Keratinocyte (primary cell): ENCODE measurements at regions not wholly inside any gene's neighbourhood (a gene's known extent, or its start where the extent isn't known, plus 50 kb on each side); places are given as distances from the start of the nearest gene placed in this dataset.

Experiments
- DNase-seq: peaks from one replicate; pipeline ENCODE4 v3.0.0-alpha.2; 2011; ENCODE audit warnings: low read depth, missing footprints, low spot score
- FAIRE-seq: peaks from 2 replicates; lab custom pipeline; 2011; peaks lifted over from hg19 to GRCh38; lab: Jason Lieb, UNC
- H2AFZ ChIP-seq: 2 replicates; pipeline ENCODE4 v1.6.0; 2012; ENCODE audit warnings: low read length, control low read depth, inconsistent platforms; ENCODE audit not compliant: control insufficient read depth
- H3K27ac ChIP-seq: 2 replicates; pipeline ENCODE4 v1.5.1; 2011; ENCODE audit warnings: low read length; ENCODE audit not compliant: control insufficient read depth, insufficient read depth
- H3K27me3 ChIP-seq: 3 replicates; pipeline ENCODE4 v1.6.0; 2011; ENCODE audit warnings: low read length; ENCODE audit not compliant: control insufficient read depth, insufficient read depth; ENCODE audit errors: extremely low read depth
- H3K36me3 ChIP-seq, 2 experiments: 2 replicates in 1 of 2; 3 replicates in 1 of 2; pipeline ENCODE4 v1.5.1; 2011; ENCODE audit warnings: low read length in 2 of 2, mild to moderate bottlenecking in 1 of 2; ENCODE audit not compliant: control insufficient read depth in 2 of 2, insufficient read depth in 2 of 2; ENCODE audit errors: extremely low read depth in 1 of 2
- H3K4me1 ChIP-seq: 3 replicates; pipeline ENCODE4 v1.5.1; 2011; ENCODE audit warnings: low read length; ENCODE audit not compliant: control insufficient read depth, insufficient read depth; ENCODE audit errors: extremely low read depth
- H3K4me2 ChIP-seq: 3 replicates; pipeline ENCODE4 v1.6.0; 2011; ENCODE audit warnings: low read depth, low read length; ENCODE audit not compliant: control insufficient read depth, insufficient read depth; ENCODE audit errors: extremely low read depth
- H3K4me3 ChIP-seq, 3 experiments: fragments of 200-600 bp in 1 of 3; sonication (generic) in 1 of 3; 2 replicates in 2 of 3; 3 replicates in 1 of 3; pipeline ENCODE4 v1.5.1; 2011 to 2016; ENCODE audit warnings: low read length in 3 of 3, mild to moderate bottlenecking in 3 of 3, control low read depth in 2 of 3, inconsistent platforms in 1 of 3, low read depth in 1 of 3, mixed read lengths in 1 of 3, mixed run types in 1 of 3, moderate library complexity in 1 of 3; ENCODE audit not compliant: control insufficient read depth in 2 of 3, insufficient read depth in 2 of 3; ENCODE audit errors: extremely low read depth in 1 of 3
- H3K79me2 ChIP-seq: 2 replicates; pipeline ENCODE4 v1.6.0; 2012; ENCODE audit warnings: low read length; ENCODE audit not compliant: control insufficient read depth, insufficient read depth
- H3K9ac ChIP-seq: 3 replicates; pipeline ENCODE4 v1.6.0; 2011; ENCODE audit warnings: low read length; ENCODE audit not compliant: control insufficient read depth, insufficient read depth; ENCODE audit errors: extremely low read depth
- H3K9me1 ChIP-seq: 3 replicates; pipeline ENCODE4 v1.6.0; 2011; ENCODE audit warnings: low read length; ENCODE audit not compliant: control insufficient read depth, insufficient read depth; ENCODE audit errors: extremely low read depth
- H3K9me3 ChIP-seq: 2 replicates; pipeline ENCODE4 v1.5.1; 2012; ENCODE audit warnings: low read depth, low read length; ENCODE audit not compliant: control insufficient read depth
- H4K20me1 ChIP-seq: 3 replicates; pipeline ENCODE4 v1.6.0; 2011; ENCODE audit warnings: low read length; ENCODE audit not compliant: control insufficient read depth, insufficient read depth; ENCODE audit errors: extremely low read depth
- CTCF ChIP-seq, 3 experiments: IDR thresholded peaks in 1 of 3; conservative IDR thresholded peaks in 1 of 3; optimal IDR thresholded peaks in 1 of 3; 2 replicates in 2 of 3; 3 replicates in 1 of 3; pipeline versions ENCODE3 to v1.5.1; 2011; ENCODE audit warnings: low read length in 3 of 3, mild to moderate bottlenecking in 3 of 3, moderate library complexity in 2 of 3, control low read depth in 1 of 3, inconsistent platforms in 1 of 3; ENCODE audit not compliant: insufficient read depth in 2 of 3; ENCODE audit errors: extremely low read depth in 1 of 3
- EZH2 ChIP-seq: IDR thresholded peaks from one replicate; pipeline ENCODE4 v1.6.1; 2012; ENCODE audit warnings: inconsistent platforms, mild to moderate bottlenecking, low read length, moderate library complexity
- dilution Hi-C: fragments of 300-500 bp; cut with MboI; formaldehyde crosslinking; loops from one replicate; pipeline ENCODE4 v1.7.0; 2020; ENCODE audit warnings: low sequenced_read_pairs; ENCODE audit not compliant: extremely low pct_ligation_motif_present

- H2AFZ ChIP-seq: no peak overlapping the region
- FAIRE-seq: no peak
- H3K27ac ChIP-seq: no peak overlapping the region
- dilution Hi-C loops: no loop called here
- no peak for TF ChIP-seq EZH2
- TF ChIP-seq CTCF (optimal IDR thresholded peaks at IDR 0.05 in 1 of 3, IDR thresholded peaks at IDR 0.05 in 1 of 3, conservative IDR thresholded peaks at IDR 0.05 in 1 of 3; ENCODE audit: extremely low read depth in 1 of 3, insufficient read depth in 2 of 3, low read length in 3 of 3): no peak
- H3K36me3 ChIP-seq: no peaks in the 10 kb centered on the region
- H4K20me1 ChIP-seq: no peaks in the 10 kb centered on the region
- H3K79me2 ChIP-seq: no peaks in the 10 kb centered on the region
- H3K4me3 ChIP-seq: no peak overlapping the region
- no peak for DNase-seq
- no peak overlapping the region for H3K9ac ChIP-seq
- peaks cover 3% of the 10 kb centered on the region for H3K27me3 ChIP-seq
- H3K4me1 ChIP-seq: no peaks in the 10 kb centered on the region
- no peaks in the 10 kb centered on the region for H3K9me3 ChIP-seq
- H3K9me1 ChIP-seq: no peaks in the 10 kb centered on the region
- no peak overlapping the region for H3K4me2 ChIP-seq
These were observed 414.8 kb downstream of the RPS24 start for GRCh38 chr10:78448470-78448869.

GRCh38 chr10:78448994-78449418 is 415.3 kb downstream of the RPS24 start:
- peaks cover 4% of the 10 kb centered on the region for H3K27me3 ChIP-seq
- no peak for DNase-seq
- no peaks in the 10 kb centered on the region for H4K20me1 ChIP-seq
- no peak for FAIRE-seq
- dilution Hi-C loops: no loop called here
- no peaks in the 10 kb centered on the region for H3K9me3 ChIP-seq
- no peak overlapping the region for H2AFZ ChIP-seq
- no peak overlapping the region for H3K4me3 ChIP-seq
- no peaks in the 10 kb centered on the region for H3K79me2 ChIP-seq
- H3K36me3 ChIP-seq: no peaks in the 10 kb centered on the region
- no peak overlapping the region for H3K27ac ChIP-seq
- H3K4me1 ChIP-seq: no peaks in the 10 kb centered on the region
- no peak overlapping the region for H3K4me2 ChIP-seq
- no peaks in the 10 kb centered on the region for H3K9me1 ChIP-seq
- TF ChIP-seq EZH2 (no peak), CTCF (optimal IDR thresholded peaks at IDR 0.05 in 1 of 3, IDR thresholded peaks at IDR 0.05 in 1 of 3, conservative IDR thresholded peaks at IDR 0.05 in 1 of 3; ENCODE audit: extremely low read depth in 1 of 3, insufficient read depth in 2 of 3, low read length in 3 of 3) (no peak)
- no peak overlapping the region for H3K9ac ChIP-seq
